ENCODE measurements at regions not wholly inside any gene's neighbourhood (a gene's known extent, or its start where the extent isn't known, plus 50 kb on each side); places are given as distances from the start of the nearest gene placed in this dataset.
"Not testable (repeated sequence)": the region's sequence is repeated elsewhere in the genome, so short reads cannot be mapped to it uniquely, and the experiment has no call there.

DNA sequence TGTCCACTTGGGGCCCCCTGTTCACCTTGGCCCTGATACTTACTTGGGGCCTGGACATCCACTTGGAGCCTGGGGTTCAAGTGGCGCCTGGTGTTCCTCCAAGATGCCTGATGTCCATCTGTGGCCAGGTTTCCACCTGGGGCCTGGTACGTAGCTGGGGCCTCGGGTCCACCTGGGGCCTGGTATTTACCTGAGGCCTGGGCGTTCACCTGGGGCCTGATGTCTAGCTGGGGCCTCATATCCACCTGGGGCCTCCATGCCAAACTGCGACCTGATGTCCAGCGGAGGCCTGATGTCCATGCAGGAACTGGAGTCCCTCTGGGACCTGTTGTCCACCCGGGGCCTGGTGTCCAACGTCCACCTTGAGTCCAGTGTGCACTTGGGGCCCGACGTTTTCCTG, 76.3 kb upstream of the THOC3 start:
- DNase-seq; in situ Hi-C loops (cut with HindIII; ENCODE audit: low pct_ligation_motif_present, low pct_unique_long_range_greater_than_20kb, low sequenced_read_pairs): not testable (repeated sequence)

DNA sequence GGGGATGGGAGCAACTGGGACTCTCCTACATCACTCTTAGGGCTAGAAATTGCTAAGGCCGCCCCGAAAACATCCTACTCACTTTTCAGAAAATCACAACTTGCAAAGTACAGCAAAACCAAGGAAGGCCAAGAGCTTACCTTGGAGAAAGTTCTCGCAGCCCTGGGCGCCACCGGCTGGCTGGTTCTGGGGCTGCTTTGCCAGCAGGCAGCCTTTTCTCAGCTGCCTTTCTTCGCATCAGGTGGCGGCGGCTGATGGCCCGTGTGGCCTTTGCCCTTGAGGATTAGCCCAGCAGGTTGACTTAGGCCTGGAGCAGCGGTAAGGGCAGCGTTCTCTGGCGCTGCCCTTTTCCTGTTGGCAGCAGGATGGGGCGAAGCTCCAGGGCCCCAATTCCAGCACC, 77.3 kb upstream of the THOC3 start:
- DNase-seq; in situ Hi-C loops (cut with HindIII; ENCODE audit: low pct_ligation_motif_present, low pct_unique_long_range_greater_than_20kb, low sequenced_read_pairs): not testable (repeated sequence)

DNA sequence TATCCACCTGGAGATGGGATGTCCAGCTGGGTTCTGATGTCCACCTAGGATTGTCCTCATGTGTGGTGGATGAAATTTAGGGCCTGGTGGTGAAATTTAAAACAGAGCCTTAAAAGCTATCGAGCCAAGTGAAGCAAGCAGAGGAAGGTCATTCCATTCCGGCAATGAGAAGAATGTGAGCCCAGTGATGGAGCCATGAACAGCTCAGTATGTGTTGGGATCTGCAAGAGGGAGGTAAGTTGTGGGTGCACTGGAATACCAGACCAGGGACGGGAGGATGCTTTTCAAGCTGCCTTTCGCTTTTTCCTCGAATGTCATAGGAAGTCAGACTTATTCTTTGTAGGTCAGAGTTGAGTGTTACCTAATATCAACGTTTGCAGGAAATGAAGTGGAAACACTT, 80.6 kb upstream of the THOC3 start:
- DNase-seq; in situ Hi-C loops (cut with HindIII; ENCODE audit: low pct_ligation_motif_present, low pct_unique_long_range_greater_than_20kb, low sequenced_read_pairs): not testable (repeated sequence)

DNA sequence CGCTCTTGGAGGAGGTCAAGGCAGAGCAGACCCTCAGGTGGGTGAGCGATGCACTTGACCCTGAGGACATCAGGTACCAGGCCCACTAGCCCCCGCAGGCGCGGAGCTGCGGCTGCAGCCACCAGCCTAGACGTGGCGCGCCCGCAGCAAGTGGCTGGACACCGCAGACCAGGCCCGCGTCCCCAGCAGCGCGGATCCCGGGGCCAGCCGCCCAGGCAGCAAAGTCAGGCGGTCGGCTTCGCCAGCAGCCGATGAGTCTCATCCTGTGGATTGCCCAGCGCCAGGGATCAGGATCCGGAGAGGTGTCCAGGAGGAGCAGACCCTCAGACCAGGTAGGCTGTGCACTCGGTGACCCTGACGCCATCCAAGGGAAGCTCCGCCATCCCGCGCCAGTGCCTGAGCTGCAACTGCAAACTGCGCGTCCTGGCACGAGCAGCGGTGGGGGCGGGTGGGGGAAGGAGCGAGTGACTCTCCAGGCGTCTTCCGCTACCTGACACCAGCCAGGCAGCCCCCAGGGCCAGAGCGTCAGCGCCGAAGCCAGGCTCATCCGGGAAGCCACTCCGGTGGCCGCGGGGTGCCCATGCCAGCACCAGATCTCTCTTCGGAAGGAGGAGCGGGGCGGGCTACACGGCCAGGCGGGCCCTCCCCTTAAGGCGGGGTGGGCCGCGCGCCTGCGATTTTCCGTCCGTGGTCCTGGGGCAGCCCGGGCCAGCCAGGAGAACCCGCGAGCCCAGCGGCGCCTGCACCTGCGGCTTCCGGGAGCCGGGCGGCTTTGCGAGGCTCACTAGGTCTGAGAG, 92.6 kb upstream of the THOC3 start:
- DNase-seq; in situ Hi-C loops (cut with HindIII; ENCODE audit: low pct_ligation_motif_present, low pct_unique_long_range_greater_than_20kb, low sequenced_read_pairs): not testable (repeated sequence)

DNA sequence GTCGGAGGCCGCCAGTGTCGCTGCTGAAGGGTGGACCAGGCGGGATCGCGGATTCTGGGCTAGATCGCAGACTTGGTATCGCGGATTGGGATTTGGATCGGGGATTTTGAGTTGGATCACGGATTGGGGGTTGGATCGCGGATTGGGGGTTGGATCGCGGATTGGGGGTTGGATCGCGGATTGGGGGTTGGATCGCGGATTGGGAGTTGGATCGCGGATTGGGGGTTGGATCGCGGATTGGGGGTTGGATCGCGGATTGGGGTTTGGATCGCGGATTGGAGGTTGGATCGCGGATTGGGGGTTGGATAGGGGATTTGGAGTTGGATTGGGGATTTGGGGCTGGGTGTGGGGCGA, 93.1 kb upstream of the THOC3 start:
- in situ Hi-C loops (cut with HindIII; ENCODE audit: low pct_ligation_motif_present, low pct_unique_long_range_greater_than_20kb, low sequenced_read_pairs); DNase-seq: not testable (repeated sequence)

- in situ Hi-C loops (cut with HindIII; ENCODE audit: low pct_ligation_motif_present, low pct_unique_long_range_greater_than_20kb, low sequenced_read_pairs); DNase-seq: not testable (repeated sequence)
Measured at GRCh38 chr5:176061660-176062059, 93.5 kb upstream of the THOC3 start.

DNA sequence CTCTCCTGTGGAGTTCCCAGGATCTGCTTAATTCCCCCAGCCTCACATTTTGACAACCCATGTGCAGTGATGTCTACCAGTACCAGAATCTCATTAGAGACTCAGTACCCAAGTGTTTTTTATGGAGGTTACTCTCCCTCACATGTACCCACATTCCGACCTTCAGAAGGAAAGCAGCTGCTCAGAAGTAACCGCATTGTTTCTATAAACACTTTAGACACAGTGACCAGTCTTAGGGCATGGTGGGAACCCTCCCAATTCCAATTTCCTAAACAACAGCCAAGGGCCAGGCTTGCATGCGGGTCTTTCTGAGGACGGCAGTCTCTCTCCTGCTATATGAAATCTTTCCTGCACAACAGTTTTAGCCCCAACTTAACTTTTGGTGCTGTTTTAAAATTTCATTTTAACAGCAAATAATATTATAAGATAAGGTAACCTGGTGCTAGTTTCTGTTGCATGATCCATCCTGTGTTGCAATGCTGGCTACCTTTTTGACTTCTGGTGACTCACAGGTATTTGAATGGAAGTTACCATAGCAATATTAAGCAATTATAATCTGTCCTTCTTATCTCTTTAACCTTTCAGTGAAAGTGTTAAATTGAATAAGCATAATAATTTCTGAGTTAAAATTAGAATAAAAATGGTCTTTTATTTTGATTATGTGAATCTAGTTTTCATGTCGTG, 98.3 kb upstream of the THOC3 start:
- in situ Hi-C loops (cut with HindIII; ENCODE audit: low pct_ligation_motif_present, low pct_unique_long_range_greater_than_20kb, low sequenced_read_pairs); DNase-seq: not testable (repeated sequence)

- DNase-seq; in situ Hi-C loops (cut with HindIII; ENCODE audit: low pct_ligation_motif_present, low pct_unique_long_range_greater_than_20kb, low sequenced_read_pairs): not testable (repeated sequence)
Measured at GRCh38 chr5:176067162-176067561, 99.0 kb upstream of the THOC3 start.

DNA sequence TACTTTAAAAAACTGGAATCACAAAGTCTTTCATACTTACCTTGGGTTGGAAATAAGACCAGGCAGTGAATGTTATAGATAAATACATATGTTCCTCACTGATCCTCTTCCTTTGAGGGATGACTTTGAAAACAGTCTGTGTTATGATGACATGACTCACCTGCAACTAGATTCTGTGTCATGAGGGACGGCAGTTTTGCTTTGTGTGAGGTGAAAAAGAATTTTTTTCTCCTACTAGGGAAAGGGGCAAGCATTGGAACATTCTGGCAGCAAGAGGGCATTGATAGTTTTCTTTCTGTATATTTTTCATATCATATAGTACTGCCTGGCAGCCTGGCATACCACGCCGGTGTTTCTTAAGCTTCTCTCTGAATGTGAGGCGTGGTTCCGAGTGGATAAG, 99.8 kb upstream of the THOC3 start:
- in situ Hi-C loops (cut with HindIII; ENCODE audit: low pct_ligation_motif_present, low pct_unique_long_range_greater_than_20kb, low sequenced_read_pairs); DNase-seq: not testable (repeated sequence)

DNA sequence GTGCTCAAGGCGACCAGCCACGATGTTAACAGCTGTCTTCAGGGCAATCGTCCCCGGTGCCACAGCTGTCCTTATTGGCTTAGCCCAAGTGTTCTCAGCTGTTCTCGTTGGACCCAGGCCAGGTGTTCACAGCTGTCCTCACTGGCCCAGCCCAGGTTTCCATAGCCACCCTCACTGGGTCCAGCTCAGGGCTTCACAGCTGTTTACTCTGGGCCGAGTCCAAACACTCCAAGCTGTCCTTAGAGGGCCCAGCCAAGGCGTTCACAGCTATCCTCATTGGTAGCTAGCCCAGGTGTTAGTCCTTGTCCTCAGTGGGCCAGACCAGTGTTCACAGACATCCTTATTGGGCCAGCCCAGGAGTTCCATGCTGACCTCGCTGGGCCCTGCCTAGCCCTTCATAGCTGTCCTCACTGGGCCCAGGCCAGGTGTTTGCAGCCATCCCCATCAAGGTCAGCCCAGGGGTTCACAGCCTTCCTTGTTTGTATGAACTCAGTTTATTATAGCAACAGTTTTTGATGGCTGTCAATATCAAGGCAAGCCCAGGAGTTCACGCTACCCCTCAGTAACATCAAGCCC, 106.0 kb upstream of the THOC3 start:
- in situ Hi-C loops (cut with HindIII; ENCODE audit: low pct_ligation_motif_present, low pct_unique_long_range_greater_than_20kb, low sequenced_read_pairs); DNase-seq: not testable (repeated sequence)

GRCh38 chr5:176083717-176084116, 115.6 kb upstream of the THOC3 start:
- in situ Hi-C loops (cut with HindIII; ENCODE audit: low pct_ligation_motif_present, low pct_unique_long_range_greater_than_20kb, low sequenced_read_pairs); DNase-seq: not testable (repeated sequence)

DNA sequence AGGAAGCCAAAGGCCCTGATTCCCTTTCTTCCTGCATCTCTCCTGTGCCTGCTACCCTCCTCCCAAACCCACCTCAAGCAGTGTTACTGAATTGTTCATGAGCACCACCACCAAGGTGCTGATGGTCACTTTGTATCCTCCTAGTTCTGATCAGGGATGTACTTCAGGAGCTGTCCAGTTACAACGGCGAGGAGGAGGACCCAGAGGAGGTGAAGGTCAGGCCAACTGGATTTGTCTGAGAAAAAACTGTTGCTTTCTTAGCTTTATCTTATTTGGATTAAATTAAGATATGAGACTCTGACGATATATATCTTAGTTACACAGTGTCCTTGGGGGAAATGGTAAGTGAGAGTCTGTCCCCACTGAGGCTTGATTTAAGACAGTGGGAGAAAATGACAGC, 135.0 kb upstream of the THOC3 start:
- in situ Hi-C loops (cut with HindIII; ENCODE audit: low pct_ligation_motif_present, low pct_unique_long_range_greater_than_20kb, low sequenced_read_pairs); DNase-seq: not testable (repeated sequence)

DNA sequence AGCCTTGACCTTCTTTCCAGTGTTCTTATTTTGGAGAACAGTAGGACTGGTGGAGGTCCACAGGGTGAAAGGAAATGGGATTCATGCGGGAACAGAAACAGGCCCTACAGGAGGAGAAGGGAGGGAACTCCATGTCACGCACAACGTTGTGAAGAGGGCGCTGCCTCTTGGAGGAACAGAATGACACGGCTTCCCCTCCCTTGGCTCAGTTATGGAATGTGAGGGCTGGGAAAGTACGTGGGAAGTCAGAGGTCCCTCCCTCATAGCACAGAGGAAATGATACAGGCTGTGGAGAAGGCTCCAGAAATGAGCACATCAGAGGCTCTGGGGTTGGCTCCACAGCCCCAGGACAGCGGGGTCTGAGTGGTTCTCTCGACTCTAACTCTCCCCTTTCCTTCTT, 125.3 kb upstream of the SIMC1 start:
- DNase-seq; in situ Hi-C loops (cut with HindIII; ENCODE audit: low pct_ligation_motif_present, low pct_unique_long_range_greater_than_20kb, low sequenced_read_pairs): not testable (repeated sequence)

- DNase-seq; in situ Hi-C loops (cut with HindIII; ENCODE audit: low pct_ligation_motif_present, low pct_unique_long_range_greater_than_20kb, low sequenced_read_pairs): not testable (repeated sequence)
Measured at GRCh38 chr5:176113673-176114335, 124.4 kb upstream of the SIMC1 start.

GRCh38 chr5:176114825-176115224, 123.4 kb upstream of the SIMC1 start:
- DNase-seq; in situ Hi-C loops (cut with HindIII; ENCODE audit: low pct_ligation_motif_present, low pct_unique_long_range_greater_than_20kb, low sequenced_read_pairs): not testable (repeated sequence)

DNA sequence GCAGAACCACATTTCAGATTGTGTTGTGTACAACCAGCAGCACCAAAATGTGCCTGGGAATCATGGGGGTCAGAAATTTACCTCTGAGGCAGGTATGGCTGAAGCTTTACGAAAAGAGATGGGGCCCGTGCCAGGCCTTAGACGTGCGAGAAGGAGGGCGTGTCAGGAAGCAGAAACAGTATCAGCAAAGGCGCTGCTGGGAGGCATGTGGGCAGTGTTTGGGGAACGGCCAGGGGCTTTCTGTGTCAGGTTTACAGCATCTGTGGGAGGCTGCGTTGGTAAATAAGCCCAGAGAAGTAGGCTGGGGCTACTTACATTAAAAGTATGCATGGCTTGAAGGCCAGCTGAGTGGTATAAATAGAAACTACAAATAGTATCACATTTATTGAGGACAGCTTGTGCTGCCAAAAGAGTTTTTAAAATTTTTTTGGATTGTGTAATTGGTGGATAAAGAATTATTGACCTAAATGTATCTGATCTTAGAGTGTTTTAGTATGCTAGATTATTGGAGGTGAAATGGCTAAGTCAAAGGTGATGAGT, 120.5 kb upstream of the SIMC1 start:
- in situ Hi-C loops (cut with HindIII; ENCODE audit: low pct_ligation_motif_present, low pct_unique_long_range_greater_than_20kb, low sequenced_read_pairs); DNase-seq: not testable (repeated sequence)

DNA sequence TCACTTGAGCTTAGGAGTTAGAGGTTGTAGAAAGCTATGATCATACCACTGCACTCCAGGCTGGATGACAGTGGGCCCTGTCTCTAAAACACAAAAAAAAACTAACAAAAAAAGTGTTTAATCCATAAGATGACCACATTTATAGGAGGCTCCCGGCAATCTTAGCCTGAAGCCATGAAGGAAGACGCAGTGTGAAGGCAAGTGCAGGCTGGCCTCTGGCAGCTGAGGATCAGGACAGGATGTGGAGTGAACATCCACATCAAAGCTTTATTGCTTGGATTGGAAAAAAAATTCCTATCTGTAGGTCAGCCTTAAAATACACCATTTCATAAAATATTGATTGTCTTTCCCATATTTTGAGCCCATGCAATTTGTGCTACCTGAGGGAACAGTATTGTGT, 115.9 kb upstream of the SIMC1 start:
- in situ Hi-C loops (cut with HindIII; ENCODE audit: low pct_ligation_motif_present, low pct_unique_long_range_greater_than_20kb, low sequenced_read_pairs); DNase-seq: not testable (repeated sequence)

DNA sequence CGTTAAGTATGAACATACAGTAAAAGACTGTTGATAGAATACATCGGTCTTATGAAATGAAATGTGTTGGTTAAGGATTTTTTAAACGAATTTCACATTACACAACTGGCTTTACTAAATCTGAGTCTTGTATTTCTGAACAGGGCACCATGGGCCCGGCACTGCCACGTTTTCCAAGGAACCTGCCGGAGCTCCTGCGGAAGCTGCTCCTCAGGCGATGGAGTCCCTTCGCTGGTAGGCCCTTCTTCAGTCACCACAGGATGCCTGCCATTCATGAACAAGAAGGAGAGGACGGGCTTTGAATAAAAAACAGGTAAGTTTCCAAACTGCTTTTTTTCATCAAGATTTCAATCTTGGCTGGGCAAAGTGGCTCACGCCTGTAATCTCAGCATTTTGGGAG, 114.1 kb upstream of the SIMC1 start:
- in situ Hi-C loops (cut with HindIII; ENCODE audit: low pct_ligation_motif_present, low pct_unique_long_range_greater_than_20kb, low sequenced_read_pairs), result not testable (repeated sequence)

GRCh38 chr5:176131771-176132170, 106.5 kb upstream of the SIMC1 start:
- DNase-seq, result no peak
- in situ Hi-C loops (cut with HindIII; ENCODE audit: low pct_ligation_motif_present, low pct_unique_long_range_greater_than_20kb, low sequenced_read_pairs), result no loop called here

More for the DNA sequence above, 114.1 kb upstream of the SIMC1 start:
- not testable (repeated sequence) for DNase-seq
